ENCODE measurements at regions not wholly inside any gene's neighbourhood (a gene's known extent, or its start where the extent isn't known, plus 50 kb on each side); places are given as distances from the start of the nearest gene placed in this dataset.

DNA sequence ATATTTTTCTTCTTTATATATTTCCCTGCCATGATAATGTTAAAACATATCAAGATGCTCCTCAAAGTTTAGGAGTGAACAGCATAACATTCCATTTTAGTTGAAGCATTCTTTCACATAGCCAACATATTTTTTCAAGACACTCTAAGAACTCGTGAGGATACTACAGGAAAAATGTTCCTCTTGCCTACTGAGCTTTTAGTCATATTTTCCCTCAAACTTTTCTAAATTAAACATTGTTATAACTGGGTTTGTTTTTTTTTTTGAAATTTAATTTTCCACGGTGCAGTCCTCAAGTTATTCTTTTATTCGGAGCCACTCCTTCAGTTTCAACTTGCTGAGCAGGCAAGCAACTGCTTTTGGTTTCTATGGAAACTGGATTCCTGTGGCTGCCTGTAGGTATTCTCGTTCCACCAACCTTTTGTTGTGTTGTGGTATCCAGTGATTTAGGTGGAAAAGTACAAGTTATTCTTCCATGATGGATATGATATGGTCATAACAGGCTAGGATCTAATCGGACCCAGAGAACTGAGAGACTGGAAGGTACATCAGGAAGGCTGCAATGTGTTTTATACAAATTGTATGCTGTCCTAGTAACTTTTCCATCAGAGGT is 248.0 kb downstream of the TRIML1 start:
- TF ChIP-seq, protein P1, sequence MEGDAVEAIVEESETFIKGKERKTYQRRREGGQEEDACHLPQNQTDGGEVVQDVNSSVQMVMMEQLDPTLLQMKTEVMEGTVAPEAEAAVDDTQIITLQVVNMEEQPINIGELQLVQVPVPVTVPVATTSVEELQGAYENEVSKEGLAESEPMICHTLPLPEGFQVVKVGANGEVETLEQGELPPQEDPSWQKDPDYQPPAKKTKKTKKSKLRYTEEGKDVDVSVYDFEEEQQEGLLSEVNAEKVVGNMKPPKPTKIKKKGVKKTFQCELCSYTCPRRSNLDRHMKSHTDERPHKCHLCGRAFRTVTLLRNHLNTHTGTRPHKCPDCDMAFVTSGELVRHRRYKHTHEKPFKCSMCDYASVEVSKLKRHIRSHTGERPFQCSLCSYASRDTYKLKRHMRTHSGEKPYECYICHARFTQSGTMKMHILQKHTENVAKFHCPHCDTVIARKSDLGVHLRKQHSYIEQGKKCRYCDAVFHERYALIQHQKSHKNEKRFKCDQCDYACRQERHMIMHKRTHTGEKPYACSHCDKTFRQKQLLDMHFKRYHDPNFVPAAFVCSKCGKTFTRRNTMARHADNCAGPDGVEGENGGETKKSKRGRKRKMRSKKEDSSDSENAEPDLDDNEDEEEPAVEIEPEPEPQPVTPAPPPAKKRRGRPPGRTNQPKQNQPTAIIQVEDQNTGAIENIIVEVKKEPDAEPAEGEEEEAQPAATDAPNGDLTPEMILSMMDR (IDR thresholded peaks at IDR 0.05), result no peak
- no peak for TF ChIP-seq POLR2A (IDR thresholded peaks at IDR 0.05)
